UCSD-AML1 (cell line): ENCODE measurements at regions not wholly inside any gene's neighbourhood (a gene's known extent, or its start where the extent isn't known, plus 50 kb on each side); places are given as distances from the start of the nearest gene placed in this dataset.
"Not testable (repeated sequence)": the region's sequence is repeated elsewhere in the genome, so short reads cannot be mapped to it uniquely, and the experiment has no call there.

Experiments used
- DNase-seq: peaks from one replicate; lab custom pipeline; 2025; ENCODE audit not compliant: unreplicated experiment; lab: John Stamatoyannopoulos, UW

GRCh38 chr11:15825976-15826650, 530.2 kb downstream of the SOX6 start:
- no peak for DNase-seq

DNA sequence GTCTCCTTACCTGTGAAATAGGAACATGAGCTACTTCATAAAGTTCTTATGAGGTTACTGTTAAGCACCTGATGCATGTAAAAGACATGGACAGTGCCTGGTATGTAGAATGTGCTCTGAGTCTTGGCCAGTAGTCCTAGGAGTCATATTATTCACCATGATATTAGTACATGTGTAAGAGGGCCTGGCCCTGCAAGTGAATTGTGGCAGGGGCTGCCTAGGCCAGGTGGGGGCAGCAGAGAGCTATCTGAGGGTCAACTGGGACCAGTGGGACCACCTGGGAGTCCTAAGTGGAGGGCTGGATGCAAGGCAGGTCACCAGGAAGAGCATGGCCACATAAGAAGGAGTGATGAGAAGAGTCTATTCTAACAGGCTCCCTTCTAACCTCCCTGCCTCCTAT, 529.5 kb downstream of the SOX6 start:
- DNase-seq = peak; percentile 27

GRCh38 chr11:15828215-15828853, 528.0 kb downstream of the SOX6 start:
- no peak for DNase-seq

GRCh38 chr11:15829312-15829711, 527.0 kb downstream of the SOX6 start:
- DNase-seq = no peak

- DNase-seq = no peak
Measured at GRCh38 chr11:15830741-15831428, 525.5 kb downstream of the SOX6 start.

GRCh38 chr11:15835788-15836411, 520.4 kb downstream of the SOX6 start:
- DNase-seq = no peak

GRCh38 chr11:15836795-15837194, 519.6 kb downstream of the SOX6 start:
- DNase-seq = no peak

DNA sequence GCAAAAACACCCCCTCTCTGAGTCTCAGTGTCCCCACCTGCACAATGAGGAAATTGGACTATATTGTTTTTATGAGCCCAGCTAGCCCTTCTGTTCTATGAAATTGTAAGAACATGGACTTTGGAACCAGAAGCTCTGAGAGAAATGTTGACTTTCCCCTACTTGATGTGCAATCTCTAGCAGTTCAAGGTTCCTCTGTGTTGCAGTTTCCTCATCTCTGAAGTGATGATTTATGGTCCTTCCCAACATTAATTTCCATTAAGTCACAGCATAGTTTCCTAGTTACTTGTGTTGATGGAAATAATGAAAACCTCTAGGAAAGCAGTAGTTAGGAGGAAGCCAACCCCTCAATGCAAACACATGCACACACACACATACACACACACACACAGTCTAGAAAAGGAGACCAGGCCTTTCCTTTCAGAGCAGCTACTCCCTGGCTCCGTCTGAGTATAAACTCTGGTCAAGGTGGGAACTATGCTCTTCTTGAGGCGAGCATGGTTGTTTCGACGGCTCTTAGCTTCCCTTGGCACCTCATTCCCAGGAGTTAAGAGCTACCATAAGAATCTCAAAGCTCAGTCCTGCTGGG, 518.4 kb downstream of the SOX6 start:
- no peak for DNase-seq

- no peak for DNase-seq
Measured at GRCh38 chr11:15839061-15839460, 517.3 kb downstream of the SOX6 start.

- no peak for DNase-seq
Measured at GRCh38 chr11:15840966-15841365, 515.4 kb downstream of the SOX6 start.

DNA sequence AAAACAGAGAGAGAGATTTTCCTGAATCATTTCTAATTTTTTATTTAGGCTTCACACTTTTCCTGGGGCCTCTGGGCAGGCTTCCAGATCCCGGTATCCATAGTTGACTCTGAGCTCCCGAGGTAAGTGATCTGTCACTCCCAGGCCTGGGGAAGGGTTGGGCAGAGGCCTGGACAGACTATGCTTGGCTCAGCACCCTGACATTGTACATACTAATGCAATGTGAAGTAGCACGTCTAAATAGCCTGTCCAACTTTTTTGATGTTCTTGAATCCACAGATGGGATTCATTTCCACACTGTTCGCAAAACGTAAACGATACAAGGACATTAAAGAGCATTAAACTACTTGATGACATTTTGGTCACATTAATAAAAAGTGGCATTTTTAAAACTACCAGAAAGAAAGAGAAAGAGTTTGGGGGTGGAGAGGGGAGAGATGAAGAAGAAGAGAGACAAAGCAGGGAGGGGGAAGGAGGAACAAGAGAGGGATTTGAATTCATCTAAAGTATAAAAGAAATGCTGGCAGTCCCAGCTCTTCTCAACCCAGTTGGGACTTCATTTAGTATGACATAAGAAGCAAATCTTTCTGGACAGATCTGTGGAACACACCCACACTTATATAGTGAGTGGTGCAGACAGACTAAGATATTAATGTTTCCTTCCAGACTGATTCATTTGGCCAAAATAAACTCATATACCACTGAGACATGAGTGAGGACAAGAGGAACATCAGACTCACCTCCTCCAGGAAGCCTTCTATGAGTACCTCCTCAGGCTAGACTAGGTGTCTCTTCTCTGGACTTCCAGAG, 514.2 kb downstream of the SOX6 start:
- no peak for DNase-seq

DNA sequence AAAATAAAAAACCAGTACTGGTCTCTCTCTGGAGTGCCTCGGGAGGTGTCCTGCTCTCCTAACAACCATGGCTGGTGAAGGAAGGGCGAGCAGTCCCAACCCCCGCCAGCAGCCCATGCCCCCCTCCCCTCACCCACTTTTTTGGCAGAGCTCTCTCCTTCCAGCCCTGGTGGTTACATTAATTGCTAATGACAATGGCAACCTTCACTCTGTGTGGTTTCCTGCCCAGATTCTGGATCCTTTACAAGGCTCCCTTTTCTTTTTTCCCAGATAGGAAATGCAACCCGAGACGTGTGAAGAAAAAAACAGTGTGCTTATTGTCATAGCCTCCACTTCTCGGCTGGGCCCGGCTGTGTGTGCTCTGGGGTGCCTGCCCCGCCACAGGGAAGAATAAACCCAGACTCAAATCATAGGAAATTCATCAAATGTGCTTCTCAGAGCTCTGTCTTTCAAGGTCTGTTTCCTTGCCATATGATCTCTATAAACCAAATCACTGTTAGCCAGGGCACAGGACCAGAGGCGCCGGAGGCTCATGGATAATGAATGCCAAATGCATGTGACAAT, 513.0 kb downstream of the SOX6 start:
- no peak for DNase-seq

- no peak for DNase-seq
Measured at GRCh38 chr11:15845261-15845660, 511.1 kb downstream of the SOX6 start.

GRCh38 chr11:15848631-15849168, 507.6 kb downstream of the SOX6 start:
- no peak for DNase-seq

DNA sequence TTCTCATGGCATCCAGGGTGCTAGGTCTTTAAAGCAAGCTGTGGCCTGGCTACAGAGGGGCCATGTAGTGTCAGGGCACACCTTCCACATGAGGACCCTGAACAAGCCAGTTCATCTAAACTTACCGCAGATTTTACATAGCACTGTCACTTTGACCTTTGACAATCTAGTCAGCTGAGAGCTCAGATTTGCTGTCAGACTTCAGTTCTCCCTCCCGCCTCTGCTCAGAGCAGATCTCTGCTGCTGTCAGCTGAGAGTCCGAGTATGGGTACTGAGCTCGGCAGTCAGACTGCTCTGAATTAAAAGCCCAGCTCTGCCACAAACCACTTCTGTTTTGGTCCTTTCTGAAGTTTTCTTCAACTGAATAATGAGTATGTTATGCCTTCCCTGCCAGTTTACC, 507.1 kb downstream of the SOX6 start:
- DNase-seq = no peak

DNA sequence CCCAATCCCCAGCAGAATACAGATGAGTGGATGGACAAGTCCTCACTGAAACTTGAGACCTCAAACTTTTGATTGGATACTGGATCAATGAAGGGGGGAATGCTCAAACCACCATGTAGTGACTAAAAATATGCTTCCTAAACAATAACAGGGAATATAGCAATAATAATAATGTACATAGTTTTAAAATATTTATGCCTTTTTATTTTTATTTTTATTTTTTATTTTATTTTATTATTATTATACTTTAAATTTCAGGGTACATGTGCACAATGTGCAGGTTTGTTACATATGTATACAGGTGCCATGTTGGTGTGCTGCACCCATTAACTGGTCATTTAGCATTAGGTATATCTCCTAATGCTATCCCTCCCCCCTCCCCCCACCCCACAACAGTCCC, 506.0 kb downstream of the SOX6 start:
- not testable (repeated sequence) for DNase-seq

DNA sequence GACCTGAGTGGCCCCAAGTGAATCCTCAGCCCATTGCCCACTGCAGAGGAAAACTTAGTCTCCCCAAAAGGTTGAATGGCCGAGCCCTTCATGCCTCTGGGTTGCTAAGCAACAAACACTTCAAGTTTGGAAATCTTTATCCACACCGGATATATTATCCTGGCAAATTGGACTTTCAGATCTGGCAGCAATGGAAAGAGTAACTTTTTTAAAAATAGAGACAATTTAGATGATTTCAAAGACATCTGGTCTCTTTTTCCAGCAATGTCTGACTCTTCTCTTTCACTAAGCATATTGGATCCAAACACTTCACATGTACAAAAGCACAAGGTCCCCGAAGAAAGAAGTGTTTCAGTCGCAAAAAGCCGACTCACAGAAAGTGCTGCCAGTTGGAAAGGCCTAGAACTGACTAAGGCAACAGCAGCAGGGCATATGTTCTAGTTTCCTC, 505.3 kb downstream of the SOX6 start:
- DNase-seq = no peak

GRCh38 chr11:15852179-15852578, 504.2 kb downstream of the SOX6 start:
- no peak for DNase-seq

DNA sequence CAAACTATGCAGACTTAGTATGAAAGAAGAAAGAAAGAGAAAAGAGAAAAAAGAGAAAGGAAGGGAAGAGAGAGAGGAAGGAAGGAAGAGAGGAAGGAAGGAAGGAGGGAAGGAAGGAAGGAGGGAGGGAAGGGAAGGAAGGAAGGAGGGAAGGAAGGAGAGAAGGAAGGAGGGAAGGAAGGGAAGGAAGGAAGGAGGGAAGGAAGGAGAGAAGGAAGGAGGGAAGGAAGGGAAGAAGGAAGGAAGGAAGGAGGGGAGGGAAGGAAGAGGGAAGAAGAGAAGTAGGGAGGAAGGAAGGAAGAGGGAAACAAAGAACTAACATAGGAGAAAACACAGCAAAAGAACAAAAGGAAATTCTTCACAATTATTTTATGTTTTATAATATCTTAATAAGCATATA, 502.1 kb downstream of the SOX6 start:
- no peak for DNase-seq

DNA sequence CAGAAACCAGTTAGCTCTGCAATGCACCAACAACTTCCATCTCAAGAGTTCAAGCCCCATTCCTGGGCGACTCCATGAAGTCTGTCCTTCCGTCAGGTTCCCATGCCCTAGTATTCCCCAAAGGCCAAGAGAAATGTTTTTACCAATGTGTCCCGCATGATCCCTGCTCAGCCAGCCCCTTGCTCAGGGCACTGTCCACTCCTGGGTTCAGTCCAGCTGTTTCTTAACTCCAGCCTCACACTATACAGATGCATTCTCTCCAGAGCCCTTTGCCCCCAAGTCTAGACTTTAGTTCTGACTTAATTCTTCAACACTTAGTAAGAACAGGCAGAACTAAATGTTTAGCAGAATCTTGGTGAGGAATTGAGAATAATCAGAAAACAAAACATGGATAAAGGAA, 497.5 kb downstream of the SOX6 start:
- DNase-seq = no peak
